ENCODE measurements at regions not wholly inside any gene's neighbourhood (a gene's known extent, or its start where the extent isn't known, plus 50 kb on each side); places are given as distances from the start of the nearest gene placed in this dataset.
"Not testable (repeated sequence)": the region's sequence is repeated elsewhere in the genome, so short reads cannot be mapped to it uniquely, and the experiment has no call there.

GRCh38 chrX:7500386-7500785 is 342.6 kb upstream of the VCX start:
- no peaks in the 10 kb centered on the region for H3K27me3 ChIP-seq (ENCODE audit: insufficient read depth, poor library complexity, severe bottlenecking)
- no peak overlapping the region for H3K4me3 ChIP-seq (ENCODE audit: severe bottlenecking)
- no peak overlapping the region for H3K27ac ChIP-seq (ENCODE audit: poor library complexity, severe bottlenecking)
- DNase-seq (ENCODE audit: low spot score) (no peak), ATAC-seq (ENCODE audit: low read depth) (no peak)
- TF ChIP-seq CTCF (IDR thresholded peaks at IDR 0.05; ENCODE audit: poor library complexity, severe bottlenecking), result no peak
- H3K9me3 ChIP-seq (ENCODE audit: severe bottlenecking), result no peaks in the 10 kb centered on the region
- no peaks in the 10 kb centered on the region for H3K4me1 ChIP-seq (ENCODE audit: insufficient read depth, poor library complexity, severe bottlenecking)
- H3K36me3 ChIP-seq (ENCODE audit: low read depth), result no peaks in the 10 kb centered on the region

- DNase-seq (ENCODE audit: low spot score), result no peak
- no peaks in the 10 kb centered on the region for H3K4me1 ChIP-seq (ENCODE audit: insufficient read depth, poor library complexity, severe bottlenecking)
- H3K9me3 ChIP-seq (ENCODE audit: severe bottlenecking), result no peaks in the 10 kb centered on the region
- H3K27me3 ChIP-seq (ENCODE audit: insufficient read depth, poor library complexity, severe bottlenecking), result no peaks in the 10 kb centered on the region
- H3K27ac ChIP-seq (ENCODE audit: poor library complexity, severe bottlenecking), result no peak overlapping the region
- ATAC-seq (ENCODE audit: low read depth), result no peak
- no peak overlapping the region for H3K4me3 ChIP-seq (ENCODE audit: severe bottlenecking)
- H3K36me3 ChIP-seq (ENCODE audit: low read depth), result no peaks in the 10 kb centered on the region
- no peak for TF ChIP-seq CTCF (IDR thresholded peaks at IDR 0.05; ENCODE audit: poor library complexity, severe bottlenecking)
These were observed 338.6 kb upstream of the PUDP start for GRCh38 chrX:7486505-7486904.

GRCh38 chrX:7485061-7485460 is 337.1 kb upstream of the PUDP start:
- no peak for DNase-seq (ENCODE audit: low spot score)
- no peak overlapping the region for H3K27ac ChIP-seq (ENCODE audit: poor library complexity, severe bottlenecking)
- H3K36me3 ChIP-seq (ENCODE audit: low read depth), result no peaks in the 10 kb centered on the region
- no peaks in the 10 kb centered on the region for H3K27me3 ChIP-seq (ENCODE audit: insufficient read depth, poor library complexity, severe bottlenecking)
- no peak overlapping the region for H3K4me3 ChIP-seq (ENCODE audit: severe bottlenecking)
- no peak for TF ChIP-seq CTCF (IDR thresholded peaks at IDR 0.05; ENCODE audit: poor library complexity, severe bottlenecking)
- H3K9me3 ChIP-seq (ENCODE audit: severe bottlenecking), result no peaks in the 10 kb centered on the region
- no peak for ATAC-seq (ENCODE audit: low read depth)
- H3K4me1 ChIP-seq (ENCODE audit: insufficient read depth, poor library complexity, severe bottlenecking), result no peaks in the 10 kb centered on the region

GRCh38 chrX:7480721-7481120 is 332.8 kb upstream of the PUDP start:
- no peak for TF ChIP-seq CTCF (IDR thresholded peaks at IDR 0.05; ENCODE audit: poor library complexity, severe bottlenecking)
- H3K4me1 ChIP-seq (ENCODE audit: insufficient read depth, poor library complexity, severe bottlenecking), result no peaks in the 10 kb centered on the region
- DNase-seq (ENCODE audit: low spot score) (no peak), ATAC-seq (ENCODE audit: low read depth) (no peak)
- no peak overlapping the region for H3K27ac ChIP-seq (ENCODE audit: poor library complexity, severe bottlenecking)
- no peaks in the 10 kb centered on the region for H3K9me3 ChIP-seq (ENCODE audit: severe bottlenecking)
- H3K4me3 ChIP-seq (ENCODE audit: severe bottlenecking), result no peak overlapping the region
- no peaks in the 10 kb centered on the region for H3K27me3 ChIP-seq (ENCODE audit: insufficient read depth, poor library complexity, severe bottlenecking)
- no peaks in the 10 kb centered on the region for H3K36me3 ChIP-seq (ENCODE audit: low read depth)

- H3K4me1 ChIP-seq (ENCODE audit: insufficient read depth, poor library complexity, severe bottlenecking), result no peaks in the 10 kb centered on the region
- DNase-seq (ENCODE audit: low spot score) (no peak), ATAC-seq (ENCODE audit: low read depth) (no peak)
- no peaks in the 10 kb centered on the region for H3K36me3 ChIP-seq (ENCODE audit: low read depth)
- no peak overlapping the region for H3K27ac ChIP-seq (ENCODE audit: poor library complexity, severe bottlenecking)
- no peaks in the 10 kb centered on the region for H3K27me3 ChIP-seq (ENCODE audit: insufficient read depth, poor library complexity, severe bottlenecking)
- H3K4me3 ChIP-seq (ENCODE audit: severe bottlenecking), result no peak overlapping the region
- no peaks in the 10 kb centered on the region for H3K9me3 ChIP-seq (ENCODE audit: severe bottlenecking)
- no peak for TF ChIP-seq CTCF (IDR thresholded peaks at IDR 0.05; ENCODE audit: poor library complexity, severe bottlenecking)
These were observed 314.2 kb upstream of the PUDP start for GRCh38 chrX:7462110-7462509.

- DNase-seq (ENCODE audit: low spot score); H3K4me1 ChIP-seq (ENCODE audit: insufficient read depth, poor library complexity, severe bottlenecking); H3K27ac ChIP-seq (ENCODE audit: poor library complexity, severe bottlenecking); H3K27me3 ChIP-seq (ENCODE audit: insufficient read depth, poor library complexity, severe bottlenecking); H3K4me3 ChIP-seq (ENCODE audit: severe bottlenecking); ATAC-seq (ENCODE audit: low read depth); H3K36me3 ChIP-seq (ENCODE audit: low read depth); H3K9me3 ChIP-seq (ENCODE audit: severe bottlenecking): not testable (repeated sequence)
These were observed 313.1 kb upstream of the PUDP start for GRCh38 chrX:7461051-7461450.

All from RWPE2 (cell line).